ENCODE measurements at regions not wholly inside any gene's neighbourhood (a gene's known extent, or its start where the extent isn't known, plus 50 kb on each side); places are given as distances from the start of the nearest gene placed in this dataset.
"Not testable (repeated sequence)": the region's sequence is repeated elsewhere in the genome, so short reads cannot be mapped to it uniquely, and the experiment has no call there.

GRCh38 chrX:66872771-66873170 is 233.9 kb upstream of the EDA2R start:
- H3K4me3 ChIP-seq (ENCODE audit: low read depth, low read length) = no peak overlapping the region

GRCh38 chrX:66863721-66864120 is 224.8 kb upstream of the EDA2R start:
- no peak overlapping the region for H3K4me3 ChIP-seq (ENCODE audit: low read depth, low read length)
- TF ChIP-seq CTCF (IDR thresholded peaks at IDR 0.05; ENCODE audit: borderline replicate concordance, insufficient read depth, low read depth, low read length) = no peak

More at GRCh38 chrX:66872771-66873170, 233.9 kb upstream of the EDA2R start:
- TF ChIP-seq CTCF (IDR thresholded peaks at IDR 0.05; ENCODE audit: borderline replicate concordance, insufficient read depth, low read depth, low read length) = no peak

GRCh38 chrX:66833426-66833825 is 194.5 kb upstream of the EDA2R start:
- no peak for TF ChIP-seq CTCF (IDR thresholded peaks at IDR 0.05; ENCODE audit: borderline replicate concordance, insufficient read depth, low read depth, low read length)
- no peak overlapping the region for H3K4me3 ChIP-seq (ENCODE audit: low read depth, low read length)

GRCh38 chrX:66815227-66815626 is 176.3 kb upstream of the EDA2R start:
- H3K4me3 ChIP-seq (ENCODE audit: low read depth, low read length) = no peak overlapping the region
- TF ChIP-seq CTCF (IDR thresholded peaks at IDR 0.05; ENCODE audit: borderline replicate concordance, insufficient read depth, low read depth, low read length) = no peak

- not testable (repeated sequence) for H3K4me3 ChIP-seq (ENCODE audit: low read depth, low read length)
These were observed 155.6 kb upstream of the EDA2R start for GRCh38 chrX:66794514-66794913.

- no peak for TF ChIP-seq CTCF (IDR thresholded peaks at IDR 0.05; ENCODE audit: borderline replicate concordance, insufficient read depth, low read depth, low read length)
- no peak overlapping the region for H3K4me3 ChIP-seq (ENCODE audit: low read depth, low read length)
These were observed 127.4 kb upstream of the EDA2R start for GRCh38 chrX:66766318-66766717.

- TF ChIP-seq CTCF (IDR thresholded peaks at IDR 0.05; ENCODE audit: borderline replicate concordance, insufficient read depth, low read depth, low read length) = no peak
- H3K4me3 ChIP-seq (ENCODE audit: low read depth, low read length) = no peak overlapping the region
These were observed 121.8 kb upstream of the EDA2R start for GRCh38 chrX:66760651-66761050.

- no peak overlapping the region for H3K4me3 ChIP-seq (ENCODE audit: low read depth, low read length)
- no peak for TF ChIP-seq CTCF (IDR thresholded peaks at IDR 0.05; ENCODE audit: borderline replicate concordance, insufficient read depth, low read depth, low read length)
These were observed 117.8 kb upstream of the EDA2R start for GRCh38 chrX:66756717-66757116.
